ENCODE measurements at regions not wholly inside any gene's neighbourhood (a gene's known extent, or its start where the extent isn't known, plus 50 kb on each side); places are given as distances from the start of the nearest gene placed in this dataset.

- Histone ChIP-seq H3K4me1 (ENCODE audit: control insufficient read depth, insufficient read depth, low read length) (no peaks in the 10 kb centered on the region), H3K27me3 (ENCODE audit: control insufficient read depth, insufficient read depth) (no peaks in the 10 kb centered on the region), H3K27ac (ENCODE audit: low read length) (no peak overlapping the region), H3K4me3 (ENCODE audit: low read length) (no peak overlapping the region), H3K9me3 (ENCODE audit: control insufficient read depth, low read length) (no peaks in the 10 kb centered on the region)
- intact Hi-C loops (cut with DNase I): no loop called here
- DNase-seq (no peak), ATAC-seq (no peak)
Observed at GRCh38 chr18:39497821-39498220, 1932.2 kb upstream of the CELF4 start.

- DNase-seq: no peak
- intact Hi-C loops (cut with DNase I): no loop called here
- WGBS: 94% methylated on average over 4 of the region's 4 CpGs
- Histone ChIP-seq H3K4me3 (ENCODE audit: low read length) (no peak overlapping the region), H3K27me3 (ENCODE audit: control insufficient read depth, insufficient read depth) (no peaks in the 10 kb centered on the region), H3K9me3 (ENCODE audit: control insufficient read depth, low read length) (no peaks in the 10 kb centered on the region), H3K4me1 (ENCODE audit: control insufficient read depth, insufficient read depth, low read length) (no peaks in the 10 kb centered on the region), H3K27ac (ENCODE audit: low read length) (no peak overlapping the region)
- ATAC-seq: no peak
Observed at GRCh38 chr18:39496986-39497385, 1931.4 kb upstream of the CELF4 start.

GRCh38 chr18:39494211-39494896 lies 1928.8 kb upstream of the CELF4 start:
- Histone ChIP-seq H3K9me3 (ENCODE audit: control insufficient read depth, low read length) (no peaks in the 10 kb centered on the region), H3K4me3 (ENCODE audit: low read length) (no peak overlapping the region), H3K27ac (ENCODE audit: low read length) (no peak overlapping the region), H3K4me1 (ENCODE audit: control insufficient read depth, insufficient read depth, low read length) (no peaks in the 10 kb centered on the region), H3K27me3 (ENCODE audit: control insufficient read depth, insufficient read depth) (no peaks in the 10 kb centered on the region)
- 67% methylated on average over 3 of the region's 3 CpGs for WGBS
- intact Hi-C loops (cut with DNase I): no loop called here
- DNase-seq (no peak), ATAC-seq (no peak)

GRCh38 chr18:39491408-39491807 lies 1925.8 kb upstream of the CELF4 start:
- Histone ChIP-seq H3K27me3 (ENCODE audit: control insufficient read depth, insufficient read depth) (no peaks in the 10 kb centered on the region), H3K4me1 (ENCODE audit: control insufficient read depth, insufficient read depth, low read length) (no peaks in the 10 kb centered on the region), H3K27ac (ENCODE audit: low read length) (no peak overlapping the region), H3K4me3 (ENCODE audit: low read length) (no peak overlapping the region), H3K9me3 (ENCODE audit: control insufficient read depth, low read length) (no peaks in the 10 kb centered on the region)
- WGBS: 69% methylated on average over 2 of the region's 2 CpGs
- DNase-seq: no peak
- intact Hi-C loops (cut with DNase I): no loop called here
- ATAC-seq: no peak

GRCh38 chr18:39489431-39489830 lies 1923.8 kb upstream of the CELF4 start:
- no peak for DNase-seq
- ATAC-seq: no peak
- H3K27me3 ChIP-seq (ENCODE audit: control insufficient read depth, insufficient read depth): no peaks in the 10 kb centered on the region
- no peak overlapping the region for H3K4me3 ChIP-seq (ENCODE audit: low read length)
- no peaks in the 10 kb centered on the region for H3K4me1 ChIP-seq (ENCODE audit: control insufficient read depth, insufficient read depth, low read length)
- H3K27ac ChIP-seq (ENCODE audit: low read length): no peak overlapping the region
- intact Hi-C loops (cut with DNase I): no loop called here
- WGBS: 46% methylated on average over 1 of the region's 1 CpG
- H3K9me3 ChIP-seq (ENCODE audit: control insufficient read depth, low read length): no peaks in the 10 kb centered on the region

GRCh38 chr18:39487932-39488331 lies 1922.3 kb upstream of the CELF4 start:
- Histone ChIP-seq H3K9me3 (ENCODE audit: control insufficient read depth, low read length) (no peaks in the 10 kb centered on the region), H3K4me3 (ENCODE audit: low read length) (no peak overlapping the region), H3K27me3 (ENCODE audit: control insufficient read depth, insufficient read depth) (no peaks in the 10 kb centered on the region), H3K4me1 (ENCODE audit: control insufficient read depth, insufficient read depth, low read length) (no peaks in the 10 kb centered on the region), H3K27ac (ENCODE audit: low read length) (no peak overlapping the region)
- WGBS: 90% methylated on average over 3 of the region's 3 CpGs
- ATAC-seq: no peak
- intact Hi-C loops (cut with DNase I): no loop called here
- DNase-seq: no peak

GRCh38 chr18:39486268-39486667 lies 1920.7 kb upstream of the CELF4 start:
- intact Hi-C loops (cut with DNase I): no loop called here
- DNase-seq: no peak
- WGBS: 86% methylated on average over 3 of the region's 3 CpGs
- Histone ChIP-seq H3K4me3 (ENCODE audit: low read length) (no peak overlapping the region), H3K9me3 (ENCODE audit: control insufficient read depth, low read length) (no peaks in the 10 kb centered on the region), H3K4me1 (ENCODE audit: control insufficient read depth, insufficient read depth, low read length) (no peaks in the 10 kb centered on the region), H3K27me3 (ENCODE audit: control insufficient read depth, insufficient read depth) (no peaks in the 10 kb centered on the region), H3K27ac (ENCODE audit: low read length) (no peak overlapping the region)
- no peak for ATAC-seq

GRCh38 chr18:39485696-39486095 lies 1920.1 kb upstream of the CELF4 start:
- Histone ChIP-seq H3K9me3 (ENCODE audit: control insufficient read depth, low read length) (no peaks in the 10 kb centered on the region), H3K4me1 (ENCODE audit: control insufficient read depth, insufficient read depth, low read length) (no peaks in the 10 kb centered on the region), H3K27ac (ENCODE audit: low read length) (no peak overlapping the region), H3K27me3 (ENCODE audit: control insufficient read depth, insufficient read depth) (no peaks in the 10 kb centered on the region), H3K4me3 (ENCODE audit: low read length) (no peak overlapping the region)
- DNase-seq (no peak), ATAC-seq (no peak)
- intact Hi-C loops (cut with DNase I): no loop called here
- WGBS: 36% methylated on average over 1 of the region's 1 CpG

GRCh38 chr18:39481281-39481680 lies 1915.7 kb upstream of the CELF4 start:
- WGBS: 82% methylated on average over 4 of the region's 4 CpGs
- Histone ChIP-seq H3K4me1 (ENCODE audit: control insufficient read depth, insufficient read depth, low read length) (no peaks in the 10 kb centered on the region), H3K9me3 (ENCODE audit: control insufficient read depth, low read length) (no peaks in the 10 kb centered on the region), H3K27ac (ENCODE audit: low read length) (no peak overlapping the region), H3K4me3 (ENCODE audit: low read length) (no peak overlapping the region), H3K27me3 (ENCODE audit: control insufficient read depth, insufficient read depth) (no peaks in the 10 kb centered on the region)
- DNase-seq (no peak), ATAC-seq (no peak)
- intact Hi-C loops (cut with DNase I): no loop called here

GRCh38 chr18:39480494-39481195 lies 1915.0 kb upstream of the CELF4 start:
- no peaks in the 10 kb centered on the region for H3K27me3 ChIP-seq (ENCODE audit: control insufficient read depth, insufficient read depth)
- intact Hi-C loops (cut with DNase I): no loop called here
- H3K4me1 ChIP-seq (ENCODE audit: control insufficient read depth, insufficient read depth, low read length): no peaks in the 10 kb centered on the region
- 75% methylated on average over 4 of the region's 4 CpGs for WGBS
- no peaks in the 10 kb centered on the region for H3K9me3 ChIP-seq (ENCODE audit: control insufficient read depth, low read length)
- ATAC-seq (no peak), DNase-seq (no peak)
- no peak overlapping the region for H3K4me3 ChIP-seq (ENCODE audit: low read length)
- no peak overlapping the region for H3K27ac ChIP-seq (ENCODE audit: low read length)

- H3K9me3 ChIP-seq (ENCODE audit: control insufficient read depth, low read length): no peaks in the 10 kb centered on the region
- no peak overlapping the region for H3K4me3 ChIP-seq (ENCODE audit: low read length)
- DNase-seq (no peak), ATAC-seq (no peak)
- no peaks in the 10 kb centered on the region for H3K27me3 ChIP-seq (ENCODE audit: control insufficient read depth, insufficient read depth)
- intact Hi-C loops (cut with DNase I): loop anchor here in 1 of 4 donors (10.0 kb wide), 1 partner anchor 641 kb away; no protein-coding TSS in a partner anchor
- H3K27ac ChIP-seq (ENCODE audit: low read length): no peak overlapping the region
- H3K4me1 ChIP-seq (ENCODE audit: control insufficient read depth, insufficient read depth, low read length): no peaks in the 10 kb centered on the region
Observed at GRCh38 chr18:39464006-39464405, 1898.4 kb upstream of the CELF4 start.
